Activated CD4-positive, alpha-beta T cell treated with anti-CD3 and anti-CD28 coated beads, Interleukin-2, Interleukin-4, amounts not matched to agents 100 ng/mL and 50 ng/mL, durations not matched to agents 16 hours and 8 hours (primary cell): ENCODE measurements at regions not wholly inside any gene's neighbourhood (a gene's known extent, or its start where the extent isn't known, plus 50 kb on each side); places are given as distances from the start of the nearest gene placed in this dataset.
"Not testable (repeated sequence)": the region's sequence is repeated elsewhere in the genome, so short reads cannot be mapped to it uniquely, and the experiment has no call there.

Experiments
- DNase-seq: peaks from one replicate; pipeline ENCODE4 v3.0.0-alpha.2; 2020; ENCODE audit warnings: low spot score

DNA sequence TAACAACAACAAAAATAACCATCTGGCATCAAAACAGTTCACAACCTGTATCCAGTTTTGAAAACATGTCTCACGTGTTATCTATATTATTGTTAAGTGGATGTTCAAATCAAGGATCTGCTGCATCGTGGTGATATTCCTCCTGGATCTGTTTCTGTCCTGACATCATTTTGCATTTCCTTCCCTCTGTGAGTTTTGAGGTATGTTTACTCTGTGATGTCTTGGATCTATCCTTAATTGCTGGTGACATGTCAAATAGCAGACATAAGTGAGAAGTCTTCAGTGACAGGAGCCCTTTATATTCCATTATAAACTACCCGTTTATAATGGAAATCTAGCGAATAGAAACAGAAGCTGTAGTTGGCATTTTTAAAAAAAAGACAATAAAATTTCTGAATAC lies 381.8 kb upstream of the NOX3 start:
- no peak for DNase-seq

DNA sequence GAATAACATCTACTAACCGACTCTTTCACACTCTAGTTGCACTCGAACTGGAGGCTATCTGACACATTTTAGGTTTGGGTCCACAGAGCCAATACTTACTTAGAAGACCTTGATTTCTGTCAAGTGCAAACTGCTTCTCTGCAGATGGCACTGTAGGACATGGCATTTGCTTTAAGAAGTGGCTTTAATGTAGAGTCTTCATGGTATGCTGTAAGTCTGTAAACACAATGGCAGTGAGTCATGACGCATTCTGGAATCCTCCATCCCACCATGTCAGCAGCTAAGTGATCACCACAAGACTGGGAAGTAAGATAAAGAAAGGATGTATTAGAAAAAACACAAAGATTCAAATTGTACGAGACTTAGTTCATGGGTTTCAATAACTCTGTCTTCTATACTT lies 377.0 kb upstream of the NOX3 start:
- no peak for DNase-seq

DNA sequence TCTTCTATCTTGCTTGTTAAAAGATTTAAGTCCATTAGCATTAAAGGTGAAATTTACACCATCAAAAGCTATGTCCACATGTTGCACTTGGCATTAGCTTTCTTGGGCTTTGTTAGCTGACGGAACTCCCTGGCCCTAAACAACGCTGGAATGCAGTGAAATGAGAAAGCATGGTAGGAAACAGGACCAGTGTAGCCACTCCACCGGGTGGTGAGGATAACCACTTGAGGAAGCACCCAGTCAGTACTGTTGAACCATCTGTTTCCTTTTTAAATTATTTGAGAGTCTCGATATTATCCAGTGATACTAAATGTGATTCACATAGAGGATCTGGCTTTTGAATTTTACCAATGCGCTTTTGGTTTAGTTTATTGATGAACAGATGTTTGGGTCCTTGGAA lies 374.9 kb upstream of the NOX3 start:
- no peak for DNase-seq

DNA sequence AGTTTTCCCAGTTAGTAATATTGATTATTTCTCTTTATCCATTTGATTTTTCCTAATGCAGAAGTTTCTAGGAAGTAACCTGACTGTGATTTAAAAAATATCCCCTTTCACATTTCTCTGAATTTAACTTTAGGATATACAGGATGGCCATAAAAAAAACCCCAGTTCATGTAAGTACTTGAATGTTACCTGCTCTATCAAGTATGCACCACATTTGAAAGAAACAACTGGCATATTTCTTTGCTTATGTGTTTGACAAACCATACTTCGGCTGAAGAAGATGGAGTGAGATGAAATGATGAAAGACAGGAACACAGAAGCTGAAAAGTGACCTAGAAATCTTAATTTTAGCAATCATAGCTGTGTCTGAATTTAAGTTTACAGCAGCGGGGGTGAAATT lies 374.0 kb upstream of the NOX3 start:
- DNase-seq, result no peak

DNA sequence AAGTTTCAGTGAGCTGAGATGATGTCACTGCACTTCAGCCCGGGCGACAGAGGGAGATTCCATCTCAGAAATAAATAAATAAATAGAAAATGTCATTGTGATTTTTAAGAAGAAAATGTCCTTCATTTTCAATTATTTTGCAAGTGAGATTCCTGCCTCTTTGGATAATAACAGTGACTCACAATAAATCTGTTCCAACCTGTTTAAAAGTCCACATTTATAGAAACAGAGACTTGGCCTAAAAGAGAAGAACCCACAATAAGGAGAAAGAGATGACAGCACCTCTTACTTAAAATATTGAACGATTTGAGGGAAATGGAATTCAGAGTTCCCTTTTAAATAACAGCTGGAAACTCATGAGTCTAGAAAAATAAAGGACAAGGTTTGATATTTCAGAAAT lies 373.4 kb upstream of the NOX3 start:
- DNase-seq, result no peak

DNA sequence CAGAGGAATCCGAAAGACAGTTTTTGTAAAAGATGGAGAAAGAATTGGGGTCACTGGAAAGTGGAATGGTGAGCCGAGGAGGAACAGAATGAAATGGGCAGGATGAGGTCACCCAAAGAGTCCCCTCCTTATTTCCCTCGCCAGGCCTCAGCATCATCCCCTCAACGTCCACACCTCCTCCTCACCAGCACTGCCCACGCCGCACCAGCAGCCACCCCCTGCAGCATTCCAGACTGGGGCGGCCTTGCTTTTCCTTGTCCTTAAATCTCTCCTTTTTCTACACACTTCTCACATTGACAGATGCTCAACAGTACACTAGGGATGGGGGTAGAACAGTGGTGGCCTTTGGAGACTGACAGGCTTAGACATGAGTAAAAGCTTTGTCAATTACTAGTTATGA lies 363.1 kb upstream of the NOX3 start:
- DNase-seq, result no peak

DNA sequence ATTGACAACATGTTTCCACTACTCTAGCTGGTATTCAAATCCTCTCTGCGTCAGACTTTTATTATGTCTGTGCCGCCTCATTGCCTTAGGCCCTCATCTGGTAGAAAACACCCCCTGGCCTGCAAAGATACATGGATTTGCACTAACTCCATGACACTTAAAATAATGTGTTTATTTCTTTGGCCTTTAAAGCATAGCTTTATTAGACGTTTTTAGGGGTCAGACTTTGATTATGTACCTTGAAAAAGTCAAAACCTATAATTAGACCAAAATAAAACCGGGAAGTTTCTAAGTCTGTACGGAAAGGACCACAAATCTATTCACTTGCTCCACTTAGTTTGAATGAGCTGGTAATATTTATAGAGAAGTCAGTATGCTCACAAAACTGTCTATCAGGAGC lies 357.9 kb upstream of the NOX3 start:
- DNase-seq, result no peak

- DNase-seq, result no peak
Measured at GRCh38 chr6:155807243-155807642, 351.6 kb upstream of the NOX3 start.

DNA sequence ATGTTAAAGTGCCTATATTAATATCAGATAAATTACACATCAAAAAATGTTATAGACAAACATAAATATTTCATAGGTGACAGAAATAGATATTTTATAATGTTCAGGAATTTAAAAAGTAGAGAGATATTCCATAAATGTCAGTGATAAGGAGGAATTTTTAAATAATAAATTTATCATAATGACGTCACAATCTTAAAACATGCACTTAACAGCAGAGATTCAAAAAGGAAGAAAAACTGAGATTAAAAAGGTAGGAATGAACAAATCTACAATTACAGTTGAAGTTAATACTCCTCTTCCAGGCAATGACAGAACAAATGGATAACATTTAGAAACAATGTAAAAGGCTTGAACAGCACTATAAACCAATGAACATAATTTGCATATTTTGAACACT lies 345.4 kb upstream of the NOX3 start:
- no peak for DNase-seq

DNA sequence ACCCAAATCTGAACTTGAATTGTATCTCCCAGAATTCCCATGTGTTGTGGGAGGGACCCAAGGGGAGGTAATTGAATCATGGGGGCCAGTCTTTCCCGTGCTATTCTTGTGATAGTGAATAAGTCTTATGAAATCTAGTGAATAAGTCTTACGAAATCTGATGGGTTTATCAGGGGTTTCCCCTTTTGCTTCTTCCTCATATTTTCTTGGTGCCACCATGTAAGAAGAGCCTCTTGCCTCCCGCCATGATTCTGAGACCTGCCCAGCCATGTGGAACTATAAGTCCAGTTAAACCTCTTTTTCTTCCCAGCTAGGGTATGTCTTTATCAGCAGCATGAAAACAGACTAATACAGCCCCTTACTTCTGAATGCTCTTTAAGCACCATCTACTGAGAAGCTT lies 343.2 kb upstream of the NOX3 start:
- DNase-seq, result not testable (repeated sequence)

- no peak for DNase-seq
Measured at GRCh38 chr6:155795173-155795796, 339.6 kb upstream of the NOX3 start.

GRCh38 chr6:155791891-155792290 lies 336.3 kb upstream of the NOX3 start:
- no peak for DNase-seq

GRCh38 chr6:155791186-155791585 lies 335.5 kb upstream of the NOX3 start:
- no peak for DNase-seq

DNA sequence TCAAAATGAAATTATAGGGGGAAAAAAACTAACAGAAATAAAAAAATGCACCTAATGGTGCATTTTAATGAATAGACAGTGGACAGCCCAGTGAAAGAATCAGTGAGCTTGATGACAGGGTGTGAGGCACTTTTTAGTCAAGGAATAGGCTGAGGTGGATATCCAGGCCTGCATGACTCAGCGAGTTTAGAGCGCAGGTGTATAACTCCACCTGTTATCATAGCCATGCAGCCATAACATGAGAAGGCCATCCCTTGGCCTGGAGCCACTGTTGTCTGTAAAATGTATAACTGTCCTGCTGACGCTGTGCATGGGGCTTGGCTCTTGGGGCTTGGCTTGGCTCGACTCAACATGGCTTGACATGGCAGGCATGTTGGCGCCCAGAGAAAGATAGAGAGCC lies 331.5 kb upstream of the NOX3 start:
- no peak for DNase-seq

DNA sequence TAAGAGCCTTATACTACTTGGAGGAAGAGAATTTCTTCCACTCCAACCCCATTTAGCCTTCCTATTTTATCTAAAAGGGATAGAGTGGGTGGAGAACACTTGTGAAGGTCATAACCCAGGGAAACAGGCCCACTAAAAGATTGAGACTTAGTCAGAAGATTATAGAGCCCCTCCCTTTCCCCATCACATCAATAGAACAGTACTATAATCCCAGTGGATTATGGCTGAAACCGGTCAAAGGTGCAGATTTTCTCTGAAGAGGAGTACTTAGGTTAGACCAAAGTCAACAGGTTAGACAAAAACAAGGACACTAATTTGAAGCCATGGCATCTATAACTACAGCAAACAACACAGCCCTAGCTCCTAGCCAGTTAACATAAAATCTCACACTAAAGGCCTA lies 330.9 kb upstream of the NOX3 start:
- DNase-seq, result no peak

GRCh38 chr6:155782739-155783459 lies 327.3 kb upstream of the NOX3 start:
- DNase-seq, result no peak

DNA sequence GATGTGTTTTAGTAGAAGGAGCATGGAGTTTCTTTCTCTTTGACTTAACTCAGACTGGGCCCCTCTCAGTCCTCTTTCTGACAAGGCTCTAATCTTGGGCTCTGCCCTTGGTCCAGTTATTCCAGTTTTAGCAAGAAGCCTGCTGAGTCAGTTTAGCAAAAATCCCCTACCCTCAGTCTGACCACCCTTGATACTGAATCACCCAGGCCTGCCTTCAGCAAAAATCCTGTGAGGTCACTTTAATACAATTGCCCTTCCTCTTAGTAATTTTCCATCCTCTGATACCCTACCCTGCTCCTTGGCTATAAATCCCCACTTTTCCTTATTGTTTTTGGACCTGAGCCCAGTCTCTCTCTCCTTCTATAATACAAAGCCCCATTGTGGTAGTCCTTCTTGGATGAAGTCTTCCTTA lies 326.7 kb upstream of the NOX3 start:
- DNase-seq, result no peak

- DNase-seq, result no peak
Measured at GRCh38 chr6:155779456-155779855, 323.8 kb upstream of the NOX3 start.

DNA sequence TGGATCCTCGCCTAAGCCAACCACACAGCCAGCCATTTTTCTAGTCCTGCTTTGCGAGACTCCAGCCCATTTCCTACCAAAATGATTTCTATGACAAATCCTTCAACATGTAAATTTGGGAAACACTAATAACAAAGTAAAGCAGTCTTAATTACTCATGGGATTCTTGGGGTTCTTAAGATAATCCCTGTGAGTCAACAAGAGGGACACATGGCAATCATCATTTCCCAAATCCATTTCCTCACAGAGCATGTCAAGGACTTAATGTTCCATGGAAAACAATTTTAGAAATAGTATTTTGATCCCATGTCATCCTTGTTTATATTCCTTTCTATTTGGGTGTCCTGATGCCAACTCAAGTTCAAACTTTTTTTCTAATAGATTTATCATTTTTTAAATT lies 322.7 kb upstream of the NOX3 start:
- DNase-seq, result no peak

DNA sequence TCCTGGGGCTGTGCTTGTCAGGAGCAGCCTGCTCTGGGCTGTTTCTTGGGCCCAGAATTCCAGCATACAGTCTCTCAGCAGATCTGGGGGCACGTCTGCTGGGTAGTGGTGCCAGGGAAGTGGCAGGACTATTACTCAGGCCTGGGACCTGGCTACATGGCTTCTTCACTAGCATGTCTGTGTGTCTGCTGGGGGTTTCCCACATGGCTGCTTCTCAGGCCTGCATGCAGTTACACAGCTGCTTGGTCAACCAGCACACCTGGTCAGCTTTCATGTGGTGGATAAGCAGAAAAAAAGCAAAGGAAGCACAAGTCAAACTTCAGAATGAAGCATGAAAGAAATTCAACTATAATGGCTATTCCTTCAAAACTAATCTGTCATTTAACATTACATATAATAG lies 316.2 kb upstream of the NOX3 start:
- no peak for DNase-seq

DNA sequence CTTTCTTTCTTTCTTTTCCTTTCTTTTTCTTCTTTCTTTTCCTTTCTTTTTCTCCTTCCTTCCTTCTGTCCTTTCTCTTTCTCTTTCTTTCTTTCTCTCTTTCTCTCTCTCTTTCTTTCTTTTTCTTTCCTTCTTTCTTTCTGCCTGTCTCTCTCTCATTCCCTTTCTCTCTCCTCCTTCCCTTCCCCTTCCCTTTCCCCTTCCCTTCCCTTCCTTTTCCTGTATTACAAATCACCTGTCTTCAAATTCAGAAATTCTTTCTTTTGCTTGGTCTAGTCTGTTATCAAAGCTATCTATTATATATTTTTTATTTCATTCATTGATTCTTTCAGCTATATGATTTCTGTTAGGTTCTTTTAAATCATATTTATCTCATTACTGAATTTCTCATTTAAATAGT lies 315.2 kb upstream of the NOX3 start:
- no peak for DNase-seq

DNA sequence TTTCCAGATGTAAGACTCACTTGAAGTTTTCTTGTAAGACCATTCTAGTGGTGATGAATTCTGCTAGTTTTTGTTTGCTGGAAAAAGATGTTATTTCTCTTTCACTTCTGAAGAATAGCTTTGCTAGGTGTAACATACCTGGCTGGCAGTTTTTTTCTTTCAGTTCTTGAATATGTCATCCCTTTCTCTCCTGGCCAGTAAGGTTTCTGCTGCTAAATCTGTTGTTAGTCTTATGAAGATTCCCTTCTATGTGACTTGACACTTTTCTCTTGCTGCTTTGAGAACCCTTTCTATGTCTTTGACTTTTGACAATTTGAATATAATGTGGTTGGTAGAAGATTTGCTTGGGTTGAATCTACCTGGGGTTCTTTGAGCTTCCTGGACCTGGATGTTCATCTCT lies 314.7 kb upstream of the NOX3 start:
- no peak for DNase-seq

DNA sequence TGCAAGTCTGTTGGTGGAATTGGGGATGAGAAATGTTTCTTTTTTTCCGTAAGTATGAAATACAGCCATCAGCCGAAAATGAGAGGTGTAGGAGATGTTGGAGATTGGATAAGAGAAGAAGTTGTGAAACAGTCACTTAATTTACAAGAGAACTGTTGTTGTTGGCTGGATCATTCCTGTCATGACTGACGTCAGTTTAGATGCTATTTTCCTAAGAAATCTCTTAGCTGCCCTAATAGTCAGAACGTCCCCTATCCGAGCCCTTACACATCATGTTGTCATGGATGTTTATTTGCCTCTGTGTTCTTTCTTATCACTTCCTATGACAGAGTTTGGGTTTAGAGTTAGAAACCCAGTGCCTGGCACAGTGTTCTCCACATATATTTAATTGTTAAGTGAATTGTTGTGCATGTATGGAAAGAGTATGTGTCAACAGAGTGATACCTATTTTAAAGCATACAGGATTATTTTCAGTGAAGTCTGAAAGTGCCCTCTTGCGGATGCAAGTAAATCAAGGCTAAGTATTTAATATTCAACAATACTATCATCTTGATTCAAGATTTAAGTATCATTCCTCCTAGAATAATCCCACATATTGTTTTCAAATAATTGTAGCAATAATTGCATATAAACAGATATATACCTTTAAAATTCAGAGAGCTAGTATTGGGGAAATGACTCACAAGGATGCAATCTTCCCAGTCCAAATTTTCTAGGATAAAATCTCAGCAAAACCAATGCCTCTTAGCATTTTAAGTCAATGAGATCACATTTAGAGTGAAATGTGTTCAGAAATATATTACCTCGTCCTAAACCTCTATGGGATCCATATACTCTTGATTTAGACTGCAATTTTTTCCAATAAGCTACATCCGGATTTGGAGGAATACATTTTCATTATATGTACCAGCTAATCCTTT lies 309.9 kb upstream of the NOX3 start:
- DNase-seq, result no peak
